Right atrium auricular region (tissue), 2 donors: ENCODE measurements at regions not wholly inside any gene's neighbourhood (a gene's known extent, or its start where the extent isn't known, plus 50 kb on each side); places are given as distances from the start of the nearest gene placed in this dataset.
A peak's percentile ranks its signal among the peaks of the same experiment; 100 is the strongest.

Experiments used
- DNase-seq: peaks from one replicate; pipeline ENCODE4 v3.0.0-alpha.2; 2019; ENCODE audit warnings: low spot score
- H3K27ac ChIP-seq, 2 donors: fragments of 200-600 bp; sonication (generic); 1 replicate in 1 of 2; 2 replicates in 1 of 2; pipeline ENCODE4 v1.5.1; 2016 to 2019
- H3K27me3 ChIP-seq, 2 donors: fragments of 200-600 bp; sonication (generic); one replicate each; pipeline versions ENCODE4 v1.5.1 to v1.6.0; 2017 to 2019
- H3K36me3 ChIP-seq: fragments of 200-600 bp; sonication (generic); one replicate; pipeline ENCODE4 v1.5.1; 2016
- H3K4me1 ChIP-seq, 2 donors: fragments of 200-600 bp; sonication (generic); one replicate each; pipeline versions ENCODE4 v1.5.1 to v1.6.0; 2017 to 2019
- H3K4me3 ChIP-seq, 2 donors: fragments of 200-600 bp; sonication (generic); 1 replicate in 1 of 2; 2 replicates in 1 of 2; pipeline ENCODE4 v1.5.1; 2017 to 2019; ENCODE audit warnings: mild to moderate bottlenecking in 1 of 2, moderate library complexity in 1 of 2
- H3K9me3 ChIP-seq, 2 donors: fragments of 200-600 bp; sonication (generic); one replicate each; pipeline ENCODE4 v1.5.1; 2019
- CTCF ChIP-seq, 2 donors: fragments of 200-600 bp; sonication (generic); IDR thresholded peaks; one replicate each; pipeline ENCODE4 v1.5.1; 2019; ENCODE audit warnings: antibody characterized with exemption in 2 of 2

- no peak for DNase-seq
- TF ChIP-seq CTCF (IDR thresholded peaks at IDR 0.05) = no peak
- Histone ChIP-seq H3K4me3 (no peak overlapping the region), H3K4me1 (peaks cover 0 to 17% of the 10 kb centered on the region in 2 donors), H3K27ac (peak overlapping the region in 1 of 2 donors; percentile 14), H3K9me3 (no peaks in the 10 kb centered on the region), H3K27me3 (no peaks in the 10 kb centered on the region), H3K36me3 (no peaks in the 10 kb centered on the region)
Measured at GRCh38 chr9:14530366-14530765, 162.9 kb downstream of the ZDHHC21 start.

GRCh38 chr9:14529629-14530028, 163.6 kb downstream of the ZDHHC21 start:
- Histone ChIP-seq H3K27me3 (no peaks in the 10 kb centered on the region), H3K4me3 (no peak overlapping the region), H3K9me3 (no peaks in the 10 kb centered on the region), H3K27ac (peak overlapping the region in 1 of 2 donors; percentile 66), H3K36me3 (no peaks in the 10 kb centered on the region), H3K4me1 (peaks cover 0 to 10% of the 10 kb centered on the region in 2 donors)
- no peak for TF ChIP-seq CTCF (IDR thresholded peaks at IDR 0.05)
- no peak for DNase-seq

- no peaks in the 10 kb centered on the region for H3K36me3 ChIP-seq
- no peaks in the 10 kb centered on the region for H3K27me3 ChIP-seq
- no peaks in the 10 kb centered on the region for H3K9me3 ChIP-seq
- no peak overlapping the region for H3K4me3 ChIP-seq
- no peak for TF ChIP-seq CTCF (IDR thresholded peaks at IDR 0.05)
- peak overlapping the region in 1 of 2 donors; percentile 66 for H3K27ac ChIP-seq
- DNase-seq = no peak
- peaks cover 0 to 4% of the 10 kb centered on the region in 2 donors for H3K4me1 ChIP-seq
Measured at GRCh38 chr9:14529054-14529453, 164.2 kb downstream of the ZDHHC21 start.

GRCh38 chr9:14526504-14526903, 166.7 kb downstream of the ZDHHC21 start:
- DNase-seq = no peak
- Histone ChIP-seq H3K36me3 (no peaks in the 10 kb centered on the region), H3K27me3 (no peaks in the 10 kb centered on the region), H3K4me1 (no peaks in the 10 kb centered on the region), H3K4me3 (no peak overlapping the region), H3K27ac (no peak overlapping the region), H3K9me3 (no peaks in the 10 kb centered on the region)
- no peak for TF ChIP-seq CTCF (IDR thresholded peaks at IDR 0.05)

DNA sequence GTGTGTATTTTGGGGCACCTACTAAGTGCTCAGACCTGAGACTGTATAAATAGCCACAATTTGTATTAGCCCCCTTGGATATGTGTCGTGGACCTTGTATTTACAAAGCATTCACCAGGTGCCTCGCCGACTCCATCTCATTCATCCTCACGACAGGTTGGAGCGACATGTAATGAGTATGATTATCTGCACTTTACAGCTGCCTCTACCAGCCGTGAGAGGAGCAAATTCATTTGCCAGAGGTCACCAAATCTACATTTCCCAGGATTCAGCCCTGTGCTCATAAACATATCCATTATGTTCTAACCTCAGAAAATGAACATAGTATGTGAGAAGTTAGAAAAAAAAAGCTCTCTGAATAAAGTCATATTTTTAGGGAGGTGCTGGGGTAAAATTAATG, 167.4 kb downstream of the ZDHHC21 start:
- TF ChIP-seq CTCF (IDR thresholded peaks at IDR 0.05) = no peak
- no peaks in the 10 kb centered on the region for H3K4me1 ChIP-seq

GRCh38 chr9:14524873-14525515, 168.2 kb downstream of the ZDHHC21 start:
- TF ChIP-seq CTCF (IDR thresholded peaks at IDR 0.05) = no peak
- Histone ChIP-seq H3K4me1 (no peaks in the 10 kb centered on the region), H3K9me3 (no peaks in the 10 kb centered on the region), H3K4me3 (no peak overlapping the region), H3K27me3 (no peaks in the 10 kb centered on the region), H3K36me3 (no peaks in the 10 kb centered on the region), H3K27ac (no peak overlapping the region)
- DNase-seq = no peak

More for the DNA sequence above, 167.4 kb downstream of the ZDHHC21 start:
- DNase-seq = no peak
- H3K4me3 ChIP-seq = no peak overlapping the region
- H3K27me3 ChIP-seq = no peaks in the 10 kb centered on the region
- H3K27ac ChIP-seq = no peak overlapping the region
- no peaks in the 10 kb centered on the region for H3K9me3 ChIP-seq
- H3K36me3 ChIP-seq = no peaks in the 10 kb centered on the region
